ENCODE measurements at regions not wholly inside any gene's neighbourhood (a gene's known extent, or its start where the extent isn't known, plus 50 kb on each side); places are given as distances from the start of the nearest gene placed in this dataset.

GRCh38 chr5:117084067-117084466 is 509.4 kb upstream of the SEMA6A start:
- DNase-seq = no peak
- H3K27ac Mint-ChIP-seq = no peak overlapping the region
- H3K9ac ChIP-seq (ENCODE audit: extremely low read depth, insufficient read length, low read length) = no peak overlapping the region

More at GRCh38 chr5:117084067-117084466, 509.4 kb upstream of the SEMA6A start:
- Histone ChIP-seq H2BK15ac (ENCODE audit: low read depth, low read length) (no peak overlapping the region), H4K91ac (ENCODE audit: insufficient read length, low read depth, low read length) (no peak overlapping the region), H2BK12ac (ENCODE audit: insufficient read length, low read depth, low read length) (no peak overlapping the region), H3K4me1 (ENCODE audit: insufficient read depth, low read length) (no peaks in the 10 kb centered on the region), H3T11ph (ENCODE audit: low read length) (no peak overlapping the region), H3K23me2 (ENCODE audit: insufficient read length, low read depth, low read length, poor library complexity, severe bottlenecking) (no peaks in the 10 kb centered on the region), H3K4ac (ENCODE audit: low read depth, low read length) (no peak overlapping the region), H3K27ac (ENCODE audit: insufficient read length, low read depth, low read length) (no peak overlapping the region), H3K23ac (ENCODE audit: insufficient read length, low read depth, low read length) (no peak overlapping the region), H3K9me3 (ENCODE audit: control insufficient read depth, low read depth, low read length) (no peaks in the 10 kb centered on the region), H2AK5ac (ENCODE audit: insufficient read length, low read length) (no peak overlapping the region), H2BK20ac (ENCODE audit: low read depth, low read length, poor library complexity, severe bottlenecking) (no peak overlapping the region), H3K79me1 (ENCODE audit: insufficient read depth, low read depth, low read length, poor library complexity, severe bottlenecking) (no peaks in the 10 kb centered on the region), H3K14ac (ENCODE audit: insufficient read depth, low read length) (no peak overlapping the region), H4K20me1 (ENCODE audit: control insufficient read depth, insufficient read depth, insufficient read length) (no peaks in the 10 kb centered on the region), H3K56ac (ENCODE audit: insufficient read length, low read depth, low read length) (no peak overlapping the region), H2BK120ac (ENCODE audit: low read depth, low read length, poor library complexity, severe bottlenecking) (no peak overlapping the region), H2AFZ (ENCODE audit: low read length) (no peak overlapping the region), H4K5ac (ENCODE audit: insufficient read length, low read depth, low read length) (no peak overlapping the region), H2BK5ac (ENCODE audit: insufficient read length, low read length) (no peak overlapping the region), H3K4me2 (ENCODE audit: insufficient read depth, insufficient read length, low read length) (no peak overlapping the region), H4K8ac (replicated peaks; ENCODE audit: insufficient read length, low read depth, low read length) (no peak overlapping the region), H3K27me3 (ENCODE audit: insufficient read depth, low read length) (no peaks in the 10 kb centered on the region), H3K79me2 (ENCODE audit: insufficient read depth, low read length) (no peaks in the 10 kb centered on the region), H3K18ac (ENCODE audit: insufficient read length, low read depth, low read length) (no peak overlapping the region)
- no peak overlapping the region for H3K4me3 Mint-ChIP-seq
- no peak for TF ChIP-seq CTCF (conservative IDR thresholded peaks at IDR 0.05)
- H3K9me3 Mint-ChIP-seq = no peaks in the 10 kb centered on the region
- H3K4me1 Mint-ChIP-seq = no peaks in the 10 kb centered on the region
- no peaks in the 10 kb centered on the region for H3K36me3 Mint-ChIP-seq (ENCODE audit: insufficient read depth in 1 of 3, low read depth in 3 of 3)
- H3K27me3 Mint-ChIP-seq (ENCODE audit: low read depth) = no peaks in the 10 kb centered on the region
